ENCODE measurements at regions not wholly inside any gene's neighbourhood (a gene's known extent, or its start where the extent isn't known, plus 50 kb on each side); places are given as distances from the start of the nearest gene placed in this dataset.
A peak's percentile ranks its signal among the peaks of the same experiment; 100 is the strongest.

GRCh38 chr3:30204126-30204525 is 402.3 kb upstream of the TGFBR2 start:
- TF ChIP-seq ISL1 (CRISPR knock-in tag; IDR thresholded peaks at IDR 0.05), result no peak
- no peak for TF ChIP-seq POU6F1 (CRISPR knock-in tag; IDR thresholded peaks at IDR 0.05; ENCODE audit: borderline replicate concordance, low read depth)
- TF ChIP-seq ZC3H10 (CRISPR knock-in tag; IDR thresholded peaks at IDR 0.05), result no peak
- no peak for TF ChIP-seq ZNF8 (CRISPR knock-in tag; IDR thresholded peaks at IDR 0.05)
- TF ChIP-seq, protein P1, sequence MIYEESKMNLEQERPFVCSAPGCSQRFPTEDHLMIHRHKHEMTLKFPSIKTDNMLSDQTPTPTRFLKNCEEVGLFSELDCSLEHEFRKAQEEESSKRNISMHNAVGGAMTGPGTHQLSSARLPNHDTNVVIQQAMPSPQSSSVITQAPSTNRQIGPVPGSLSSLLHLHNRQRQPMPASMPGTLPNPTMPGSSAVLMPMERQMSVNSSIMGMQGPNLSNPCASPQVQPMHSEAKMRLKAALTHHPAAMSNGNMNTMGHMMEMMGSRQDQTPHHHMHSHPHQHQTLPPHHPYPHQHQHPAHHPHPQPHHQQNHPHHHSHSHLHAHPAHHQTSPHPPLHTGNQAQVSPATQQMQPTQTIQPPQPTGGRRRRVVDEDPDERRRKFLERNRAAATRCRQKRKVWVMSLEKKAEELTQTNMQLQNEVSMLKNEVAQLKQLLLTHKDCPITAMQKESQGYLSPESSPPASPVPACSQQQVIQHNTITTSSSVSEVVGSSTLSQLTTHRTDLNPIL (CRISPR knock-in tag; IDR thresholded peaks at IDR 0.05; ENCODE audit: low read depth), result no peak
- TF ChIP-seq CSDC2 (CRISPR knock-in tag; IDR thresholded peaks at IDR 0.05), result no peak
- TF ChIP-seq, protein P2, sequence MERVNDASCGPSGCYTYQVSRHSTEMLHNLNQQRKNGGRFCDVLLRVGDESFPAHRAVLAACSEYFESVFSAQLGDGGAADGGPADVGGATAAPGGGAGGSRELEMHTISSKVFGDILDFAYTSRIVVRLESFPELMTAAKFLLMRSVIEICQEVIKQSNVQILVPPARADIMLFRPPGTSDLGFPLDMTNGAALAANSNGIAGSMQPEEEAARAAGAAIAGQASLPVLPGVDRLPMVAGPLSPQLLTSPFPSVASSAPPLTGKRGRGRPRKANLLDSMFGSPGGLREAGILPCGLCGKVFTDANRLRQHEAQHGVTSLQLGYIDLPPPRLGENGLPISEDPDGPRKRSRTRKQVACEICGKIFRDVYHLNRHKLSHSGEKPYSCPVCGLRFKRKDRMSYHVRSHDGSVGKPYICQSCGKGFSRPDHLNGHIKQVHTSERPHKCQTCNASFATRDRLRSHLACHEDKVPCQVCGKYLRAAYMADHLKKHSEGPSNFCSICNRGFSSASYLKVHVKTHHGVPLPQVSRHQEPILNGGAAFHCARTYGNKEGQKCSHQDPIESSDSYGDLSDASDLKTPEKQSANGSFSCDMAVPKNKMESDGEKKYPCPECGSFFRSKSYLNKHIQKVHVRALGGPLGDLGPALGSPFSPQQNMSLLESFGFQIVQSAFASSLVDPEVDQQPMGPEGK (CRISPR knock-in tag; IDR thresholded peaks at IDR 0.05; ENCODE audit: borderline replicate concordance), result no peak
- no peak for TF ChIP-seq ESRRG (CRISPR knock-in tag; IDR thresholded peaks at IDR 0.05)
- TF ChIP-seq ARNTL (CRISPR knock-in tag; IDR thresholded peaks at IDR 0.05; ENCODE audit: borderline replicate concordance, low read depth), result no peak
- TF ChIP-seq TOX (CRISPR knock-in tag; IDR thresholded peaks at IDR 0.05; ENCODE audit: borderline replicate concordance), result no peak
- TF ChIP-seq ZFP3 (CRISPR knock-in tag; IDR thresholded peaks at IDR 0.05), result no peak
- TF ChIP-seq GLIS3 (CRISPR knock-in tag; IDR thresholded peaks at IDR 0.05), result no peak
- no peak for TF ChIP-seq ZFP30 (CRISPR knock-in tag; IDR thresholded peaks at IDR 0.05)
- TF ChIP-seq TCF4 (CRISPR knock-in tag; IDR thresholded peaks at IDR 0.05; ENCODE audit: borderline replicate concordance), result no peak
- TF ChIP-seq ZNF70 (CRISPR knock-in tag; IDR thresholded peaks at IDR 0.05), result no peak
- TF ChIP-seq PPARA (CRISPR knock-in tag; IDR thresholded peaks at IDR 0.05; ENCODE audit: borderline replicate concordance), result no peak
- no peak for TF ChIP-seq OSR1 (CRISPR knock-in tag; IDR thresholded peaks at IDR 0.05)
- TF ChIP-seq TSHZ2 (CRISPR knock-in tag; IDR thresholded peaks at IDR 0.05), result no peak
- no peak for TF ChIP-seq RARB (CRISPR knock-in tag; IDR thresholded peaks at IDR 0.05)
- TF ChIP-seq BACH2 (CRISPR knock-in tag; IDR thresholded peaks at IDR 0.05; ENCODE audit: borderline replicate concordance), result no peak

DNA sequence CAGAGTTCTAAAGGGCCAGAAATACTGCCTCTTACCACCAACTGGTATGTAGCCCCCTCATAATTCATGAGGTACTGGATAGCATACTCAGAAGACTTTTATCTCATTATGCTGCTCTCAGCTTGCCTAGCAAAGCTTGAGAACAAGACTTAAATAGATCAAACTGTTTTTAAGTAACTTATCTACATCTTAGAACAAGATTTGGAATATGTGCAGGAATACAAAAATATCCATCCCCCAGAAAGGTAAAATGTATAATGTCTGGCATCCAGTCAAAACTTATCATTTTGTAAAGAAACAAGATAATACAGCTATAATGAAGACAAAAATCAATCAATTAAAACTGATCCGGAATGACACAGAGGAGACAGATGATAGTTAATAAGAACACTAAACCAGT is 400.4 kb upstream of the TGFBR2 start:
- no peak for TF ChIP-seq ZFP3 (CRISPR knock-in tag; IDR thresholded peaks at IDR 0.05)
- no peak for TF ChIP-seq SNAI2 (CRISPR knock-in tag; IDR thresholded peaks at IDR 0.05)
- TF ChIP-seq ZNF8 (CRISPR knock-in tag; IDR thresholded peaks at IDR 0.05), result no peak
- TF ChIP-seq ISL1 (CRISPR knock-in tag; IDR thresholded peaks at IDR 0.05), result peak; percentile 38; the same call in 1 of the 2 replicates
- no peak for ATAC-seq

More at GRCh38 chr3:30204126-30204525, 402.3 kb upstream of the TGFBR2 start:
- no peak for ATAC-seq

- peak; percentile 75 for ATAC-seq
- TF ChIP-seq SNAI2 (CRISPR knock-in tag; IDR thresholded peaks at IDR 0.05), result no peak
- TF ChIP-seq TOX (CRISPR knock-in tag; IDR thresholded peaks at IDR 0.05; ENCODE audit: borderline replicate concordance), result no peak
- no peak for TF ChIP-seq ZC3H10 (CRISPR knock-in tag; IDR thresholded peaks at IDR 0.05)
- no peak for TF ChIP-seq TCF4 (CRISPR knock-in tag; IDR thresholded peaks at IDR 0.05; ENCODE audit: borderline replicate concordance)
- no peak for TF ChIP-seq RARB (CRISPR knock-in tag; IDR thresholded peaks at IDR 0.05)
- no peak for TF ChIP-seq ZFP3 (CRISPR knock-in tag; IDR thresholded peaks at IDR 0.05)
- no peak for TF ChIP-seq POU6F1 (CRISPR knock-in tag; IDR thresholded peaks at IDR 0.05; ENCODE audit: borderline replicate concordance, low read depth)
- TF ChIP-seq ZFP30 (CRISPR knock-in tag; IDR thresholded peaks at IDR 0.05), result no peak
- TF ChIP-seq BACH2 (CRISPR knock-in tag; IDR thresholded peaks at IDR 0.05; ENCODE audit: borderline replicate concordance), result no peak
- no peak for TF ChIP-seq ISL1 (CRISPR knock-in tag; IDR thresholded peaks at IDR 0.05)
Observed at GRCh38 chr3:30221619-30222018, 384.8 kb upstream of the TGFBR2 start.

All from SK-N-SH treated with all-trans-retinoic acid at 6 μM for 48 hours (cell line).